Adrenal gland (tissue), 9 donors: ENCODE measurements at regions not wholly inside any gene's neighbourhood (a gene's known extent, or its start where the extent isn't known, plus 50 kb on each side); places are given as distances from the start of the nearest gene placed in this dataset.

Experiments used
- DNase-seq, 7 donors: peaks; one replicate each; pipeline ENCODE4 v3.0.0-alpha.2; 2019 to 2020
- H3K27ac ChIP-seq, 5 donors: fragments of 200-600 bp; sonication (generic) in 4 of 5; 1 replicate in 3 of 5; 2 replicates in 2 of 5; pipeline versions ENCODE4 v1.5.1 to v1.8.0; 2016 to 2020; ENCODE audit warnings: mild to moderate bottlenecking in 1 of 5
- H3K27me3 ChIP-seq: fragments of 200-600 bp; 2 replicates; pipeline ENCODE4 v1.8.0; 2021
- H3K36me3 ChIP-seq, 2 donors: fragments of 200-600 bp; replicated peaks in 1 of 2; 1 replicate in 1 of 2; 2 replicates in 1 of 2; pipeline versions ENCODE4 v1.5.1 to v1.8.0; 2018 to 2022
- H3K4me1 ChIP-seq, 2 donors: fragments of 200-600 bp; replicated peaks in 1 of 2; 1 replicate in 1 of 2; 2 replicates in 1 of 2; pipeline versions ENCODE4 v1.5.1 to v1.8.0; 2018 to 2021
- H3K4me3 ChIP-seq, 4 donors: fragments of 200-600 bp; sonication (generic) in 3 of 4; one replicate each; pipeline ENCODE4 v1.5.1; 2016 to 2018
- H3K9me3 ChIP-seq, 3 donors: fragments of 200-600 bp; sonication (generic) in 1 of 3; replicated peaks in 1 of 3; 1 replicate in 2 of 3; 2 replicates in 1 of 3; pipeline versions ENCODE4 v1.5.1 to v1.8.0; 2016 to 2021
- CTCF ChIP-seq, 6 experiments: fragments of 450-650 bp in 4 of 6; fragments of 200-600 bp in 2 of 6; sonication (generic) in 1 of 6; IDR thresholded peaks; 1 replicate in 5 of 6; 2 replicates in 1 of 6; pipeline versions ENCODE4 v1.5.1 to v1.8.0; 2016 to 2021; ENCODE audit warnings: antibody characterized with exemption in 6 of 6, mild to moderate bottlenecking in 2 of 6, moderate library complexity in 1 of 6
- POLR2A ChIP-seq, 2 donors: fragments of 450-650 bp; IDR thresholded peaks; one replicate each; pipeline ENCODE4 v1.6.1; 2017; ENCODE audit warnings: antibody characterized with exemption in 2 of 2, mild to moderate bottlenecking in 2 of 2, moderate library complexity in 1 of 2
- WGBS, 4 donors: extraction: QIAGEN DNeasy Blood & Tissue Kit in 2 of 4; methylation state at CpG; one replicate each; pipeline versions ENCODE4 v1.1.5 to v1.1.7; 2013 to 2017; 5-methylcytosine and 5-hydroxymethylcytosine counted together
- intact Hi-C, 2 donors: fragments of 100-400 bp; cut with DNase I; formaldehyde crosslinking; loops; one replicate each; pipeline versions ENCODE4 v1.14.1 to v1.15.0; 2022 to 2023
- donor health status: healthy with polysubstance abuse.
- donor health status: Bipolar disorder and iron deficiency.
- donor health status: DM: yes; HTN: yes; CAD: no.
- donor health status: DM: no; HTN: no; CAD: no.
- donor health status: DM: no; HTN: no; CAD: no.

- Histone ChIP-seq H3K4me1 (no peaks in the 10 kb centered on the region), H3K4me3 (no peak overlapping the region), H3K9me3 (no peaks in the 10 kb centered on the region), H3K27ac (no peak overlapping the region), H3K36me3 (no peaks in the 10 kb centered on the region), H3K27me3 (no peaks in the 10 kb centered on the region)
- intact Hi-C loops = no loop called here
- 91 to 100% (median 97%) methylated on average over 2 of the region's 2 CpGs for WGBS, 4 donors
- TF ChIP-seq POLR2A (IDR thresholded peaks at IDR 0.05) (no peak), CTCF (IDR thresholded peaks at IDR 0.05) (no peak)
- no peak for DNase-seq
Observed at GRCh38 chr21:31490443-31490842, 146.4 kb upstream of the TIAM1 start.

GRCh38 chr21:31489726-31490125, 145.7 kb upstream of the TIAM1 start:
- Histone ChIP-seq H3K36me3 (no peaks in the 10 kb centered on the region), H3K27me3 (no peaks in the 10 kb centered on the region), H3K27ac (no peak overlapping the region), H3K4me3 (no peak overlapping the region), H3K9me3 (no peaks in the 10 kb centered on the region), H3K4me1 (no peaks in the 10 kb centered on the region)
- intact Hi-C loops = no loop called here
- TF ChIP-seq POLR2A (IDR thresholded peaks at IDR 0.05) (no peak), CTCF (IDR thresholded peaks at IDR 0.05) (no peak)
- WGBS, 4 donors = 72 to 79% (median 78%) methylated on average over 2 of the region's 2 CpGs
- no peak for DNase-seq

GRCh38 chr21:31489014-31489413, 145.0 kb upstream of the TIAM1 start:
- Histone ChIP-seq H3K27ac (no peak overlapping the region), H3K36me3 (no peaks in the 10 kb centered on the region), H3K27me3 (no peaks in the 10 kb centered on the region), H3K4me1 (no peaks in the 10 kb centered on the region), H3K4me3 (no peak overlapping the region), H3K9me3 (no peaks in the 10 kb centered on the region)
- intact Hi-C loops = no loop called here
- no peak for TF ChIP-seq CTCF (IDR thresholded peaks at IDR 0.05)
- TF ChIP-seq POLR2A (IDR thresholded peaks at IDR 0.05) = no peak
- DNase-seq = no peak
- WGBS, 4 donors = 62 to 77% (median 65%) methylated on average over 5 to 6 of the region's 6 CpGs

- no peak for DNase-seq
- no peak overlapping the region for H3K27ac ChIP-seq
- no peaks in the 10 kb centered on the region for H3K27me3 ChIP-seq
- no peak overlapping the region for H3K4me3 ChIP-seq
- H3K9me3 ChIP-seq = no peaks in the 10 kb centered on the region
- WGBS, 4 donors = 0 to 98% (median 86%) methylated on average over 1 to 5 of the region's 5 CpGs
- no peak for TF ChIP-seq CTCF (IDR thresholded peaks at IDR 0.05)
- no peak for TF ChIP-seq POLR2A (IDR thresholded peaks at IDR 0.05)
- H3K36me3 ChIP-seq = no peaks in the 10 kb centered on the region
- no peaks in the 10 kb centered on the region for H3K4me1 ChIP-seq
- intact Hi-C loops = no loop called here
Observed at GRCh38 chr21:31484219-31484618, 140.2 kb upstream of the TIAM1 start.
